ENCODE measurements at regions not wholly inside any gene's neighbourhood (a gene's known extent, or its start where the extent isn't known, plus 50 kb on each side); places are given as distances from the start of the nearest gene placed in this dataset.

DNA sequence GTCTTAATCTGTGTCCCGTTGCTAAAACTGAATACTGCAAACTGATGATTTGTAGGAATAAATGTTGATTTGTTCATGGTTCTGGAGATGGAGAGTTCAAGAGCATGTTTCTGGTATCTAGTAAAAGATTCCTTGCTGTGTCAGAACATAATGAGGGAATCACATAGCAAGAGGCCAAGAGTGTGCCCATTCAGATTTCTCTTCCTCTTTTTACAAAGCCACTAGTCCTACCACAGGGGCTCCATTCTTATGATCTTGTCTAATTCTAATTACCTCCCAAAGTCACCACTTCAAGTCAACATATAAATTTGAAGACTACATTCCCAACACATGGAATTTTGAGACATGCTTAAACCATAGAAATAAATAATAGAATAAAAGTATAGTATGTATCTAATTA, 608.8 kb upstream of the EPHA5 start:
- TF ChIP-seq, protein P1, sequence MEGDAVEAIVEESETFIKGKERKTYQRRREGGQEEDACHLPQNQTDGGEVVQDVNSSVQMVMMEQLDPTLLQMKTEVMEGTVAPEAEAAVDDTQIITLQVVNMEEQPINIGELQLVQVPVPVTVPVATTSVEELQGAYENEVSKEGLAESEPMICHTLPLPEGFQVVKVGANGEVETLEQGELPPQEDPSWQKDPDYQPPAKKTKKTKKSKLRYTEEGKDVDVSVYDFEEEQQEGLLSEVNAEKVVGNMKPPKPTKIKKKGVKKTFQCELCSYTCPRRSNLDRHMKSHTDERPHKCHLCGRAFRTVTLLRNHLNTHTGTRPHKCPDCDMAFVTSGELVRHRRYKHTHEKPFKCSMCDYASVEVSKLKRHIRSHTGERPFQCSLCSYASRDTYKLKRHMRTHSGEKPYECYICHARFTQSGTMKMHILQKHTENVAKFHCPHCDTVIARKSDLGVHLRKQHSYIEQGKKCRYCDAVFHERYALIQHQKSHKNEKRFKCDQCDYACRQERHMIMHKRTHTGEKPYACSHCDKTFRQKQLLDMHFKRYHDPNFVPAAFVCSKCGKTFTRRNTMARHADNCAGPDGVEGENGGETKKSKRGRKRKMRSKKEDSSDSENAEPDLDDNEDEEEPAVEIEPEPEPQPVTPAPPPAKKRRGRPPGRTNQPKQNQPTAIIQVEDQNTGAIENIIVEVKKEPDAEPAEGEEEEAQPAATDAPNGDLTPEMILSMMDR (conservative IDR thresholded peaks at IDR 0.05; ENCODE audit: low read depth, low read length): no peak
- no peak for TF ChIP-seq EZH2 (IDR thresholded peaks at IDR 0.05; ENCODE audit: borderline replicate concordance, low read depth, low read length, poor library complexity, severe bottlenecking)
